ENCODE measurements at regions not wholly inside any gene's neighbourhood (a gene's known extent, or its start where the extent isn't known, plus 50 kb on each side); places are given as distances from the start of the nearest gene placed in this dataset.
"Not testable (repeated sequence)": the region's sequence is repeated elsewhere in the genome, so short reads cannot be mapped to it uniquely, and the experiment has no call there.

- FAIRE-seq; H3K27ac ChIP-seq (ENCODE audit: low read depth in 2 of 2, low read length in 2 of 2); H3K36me3 ChIP-seq (ENCODE audit: control insufficient read depth in 2 of 3, insufficient read depth in 3 of 3, low read length in 3 of 3); H3K9me3 ChIP-seq (ENCODE audit: control insufficient read depth in 2 of 3, insufficient read depth in 1 of 3, low read length in 3 of 3); intact Hi-C loops (cut with DNase I); H3K27me3 ChIP-seq (ENCODE audit: control insufficient read depth, insufficient read depth, low read length); H3K4me3 ChIP-seq (ENCODE audit: low read length in 3 of 3); H3K9ac ChIP-seq (ENCODE audit: low read length in 3 of 3); DNase-seq; H3K4me1 ChIP-seq (ENCODE audit: control insufficient read depth in 2 of 3, insufficient read depth in 2 of 3, low read depth in 1 of 3, low read length in 3 of 3): not testable (repeated sequence)
Measured at GRCh38 chr9:138217284-138217850, 339.8 kb downstream of the CACNA1B start.

- FAIRE-seq; H3K9ac ChIP-seq (ENCODE audit: low read length in 3 of 3); H3K4me1 ChIP-seq (ENCODE audit: control insufficient read depth in 2 of 3, insufficient read depth in 2 of 3, low read depth in 1 of 3, low read length in 3 of 3); H3K9me3 ChIP-seq (ENCODE audit: control insufficient read depth in 2 of 3, insufficient read depth in 1 of 3, low read length in 3 of 3); H3K27ac ChIP-seq (ENCODE audit: low read depth in 2 of 2, low read length in 2 of 2); H3K27me3 ChIP-seq (ENCODE audit: control insufficient read depth, insufficient read depth, low read length); H3K36me3 ChIP-seq (ENCODE audit: control insufficient read depth in 2 of 3, insufficient read depth in 3 of 3, low read length in 3 of 3); intact Hi-C loops (cut with DNase I); H3K4me3 ChIP-seq (ENCODE audit: low read length in 3 of 3): not testable (repeated sequence)
- peak in 1 of 5 donors; percentile 11 for DNase-seq
Measured at GRCh38 chr9:138219249-138219648, 341.7 kb downstream of the CACNA1B start.

GRCh38 chr9:138221446-138222054, 344.0 kb downstream of the CACNA1B start:
- H3K9ac ChIP-seq (ENCODE audit: low read length in 3 of 3); H3K36me3 ChIP-seq (ENCODE audit: control insufficient read depth in 2 of 3, insufficient read depth in 3 of 3, low read length in 3 of 3); DNase-seq; H3K27me3 ChIP-seq (ENCODE audit: control insufficient read depth, insufficient read depth, low read length); H3K4me1 ChIP-seq (ENCODE audit: control insufficient read depth in 2 of 3, insufficient read depth in 2 of 3, low read depth in 1 of 3, low read length in 3 of 3); H3K9me3 ChIP-seq (ENCODE audit: control insufficient read depth in 2 of 3, insufficient read depth in 1 of 3, low read length in 3 of 3); H3K4me3 ChIP-seq (ENCODE audit: low read length in 3 of 3); intact Hi-C loops (cut with DNase I); FAIRE-seq; H3K27ac ChIP-seq (ENCODE audit: low read depth in 2 of 2, low read length in 2 of 2): not testable (repeated sequence)

GRCh38 chr9:138237099-138237498, 359.5 kb downstream of the CACNA1B start:
- intact Hi-C loops (cut with DNase I); H3K4me1 ChIP-seq (ENCODE audit: control insufficient read depth in 2 of 3, insufficient read depth in 2 of 3, low read depth in 1 of 3, low read length in 3 of 3); DNase-seq; FAIRE-seq; H3K9me3 ChIP-seq (ENCODE audit: control insufficient read depth in 2 of 3, insufficient read depth in 1 of 3, low read length in 3 of 3); H3K27ac ChIP-seq (ENCODE audit: low read depth in 2 of 2, low read length in 2 of 2); H3K27me3 ChIP-seq (ENCODE audit: control insufficient read depth, insufficient read depth, low read length); H3K36me3 ChIP-seq (ENCODE audit: control insufficient read depth in 2 of 3, insufficient read depth in 3 of 3, low read length in 3 of 3); H3K4me3 ChIP-seq (ENCODE audit: low read length in 3 of 3); H3K9ac ChIP-seq (ENCODE audit: low read length in 3 of 3): not testable (repeated sequence)

GRCh38 chr9:138282903-138283302, 405.3 kb downstream of the CACNA1B start:
- H3K36me3 ChIP-seq (ENCODE audit: control insufficient read depth in 2 of 3, insufficient read depth in 3 of 3, low read length in 3 of 3); H3K9me3 ChIP-seq (ENCODE audit: control insufficient read depth in 2 of 3, insufficient read depth in 1 of 3, low read length in 3 of 3); FAIRE-seq; H3K27me3 ChIP-seq (ENCODE audit: control insufficient read depth, insufficient read depth, low read length); H3K9ac ChIP-seq (ENCODE audit: low read length in 3 of 3); DNase-seq; H3K27ac ChIP-seq (ENCODE audit: low read depth in 2 of 2, low read length in 2 of 2); intact Hi-C loops (cut with DNase I); H3K4me3 ChIP-seq (ENCODE audit: low read length in 3 of 3); H3K4me1 ChIP-seq (ENCODE audit: control insufficient read depth in 2 of 3, insufficient read depth in 2 of 3, low read depth in 1 of 3, low read length in 3 of 3): not testable (repeated sequence)
